ENCODE measurements at regions not wholly inside any gene's neighbourhood (a gene's known extent, or its start where the extent isn't known, plus 50 kb on each side); places are given as distances from the start of the nearest gene placed in this dataset.
A peak's percentile ranks its signal among the peaks of the same experiment; 100 is the strongest.

GRCh38 chr3:139771331-139771730 lies 93.6 kb upstream of the NMNAT3 start:
- Histone ChIP-seq H2BK15ac (ENCODE audit: low read length) (no peak overlapping the region), H3K79me1 (ENCODE audit: low read depth, low read length) (no peaks in the 10 kb centered on the region), H3K4me2 (ENCODE audit: insufficient read depth, low read length, poor library complexity, severe bottlenecking) (no peak overlapping the region), H3K4me1 (ENCODE audit: control insufficient read depth in 2 of 2, insufficient read depth in 1 of 2, low read depth in 1 of 2, low read length in 2 of 2) (peaks cover 0 to 17% of the 10 kb centered on the region in 2 donors), H4K91ac (ENCODE audit: low read depth, low read length, poor library complexity) (no peak overlapping the region), H2BK5ac (ENCODE audit: low read length) (no peak overlapping the region), H3K27me3 (ENCODE audit: control insufficient read depth in 3 of 3, insufficient read depth in 3 of 3, low read depth in 1 of 3, low read length in 3 of 3) (no peaks in the 10 kb centered on the region), H2AFZ (ENCODE audit: low read length) (no peak overlapping the region), H3K23ac (ENCODE audit: low read depth, low read length, poor library complexity) (no peak overlapping the region), H2AK5ac (ENCODE audit: low read depth, low read length) (no peak overlapping the region), H3K9me3 (replicated peaks in 1 of 2; ENCODE audit: control insufficient read depth in 2 of 2, insufficient read depth in 1 of 2, low read depth in 1 of 2, low read length in 2 of 2) (no peaks in the 10 kb centered on the region), H2BK12ac (ENCODE audit: low read length) (no peak overlapping the region), H3K27ac (replicated peaks; ENCODE audit: low read length) (no peak overlapping the region), H3K4ac (ENCODE audit: low read length) (no peak overlapping the region), H2BK120ac (ENCODE audit: low read depth, low read length) (no peak overlapping the region), H3K36me3 (replicated peaks in 1 of 2; ENCODE audit: control insufficient read depth in 2 of 2, insufficient read depth in 2 of 2, low read length in 2 of 2) (no peaks in the 10 kb centered on the region), H3K14ac (ENCODE audit: low read length) (no peak overlapping the region), H3K4me3 (ENCODE audit: low read length in 2 of 2) (no peak overlapping the region), H3K9ac (ENCODE audit: low read depth, low read length, poor library complexity) (no peak overlapping the region), H4K8ac (ENCODE audit: low read depth, low read length) (no peak overlapping the region), H3K18ac (ENCODE audit: low read length) (peak overlapping the region; percentile 58)
- DNase-seq (ENCODE audit: low spot score), result no peak
- no CpG with 5 or more reads among the region's 2 CpGs for WGBS, 2 donors (ENCODE audit: extremely low coverage in 2 of 2, insufficient read length in 2 of 2, insufficient replicate concordance in 1 of 2)

DNA sequence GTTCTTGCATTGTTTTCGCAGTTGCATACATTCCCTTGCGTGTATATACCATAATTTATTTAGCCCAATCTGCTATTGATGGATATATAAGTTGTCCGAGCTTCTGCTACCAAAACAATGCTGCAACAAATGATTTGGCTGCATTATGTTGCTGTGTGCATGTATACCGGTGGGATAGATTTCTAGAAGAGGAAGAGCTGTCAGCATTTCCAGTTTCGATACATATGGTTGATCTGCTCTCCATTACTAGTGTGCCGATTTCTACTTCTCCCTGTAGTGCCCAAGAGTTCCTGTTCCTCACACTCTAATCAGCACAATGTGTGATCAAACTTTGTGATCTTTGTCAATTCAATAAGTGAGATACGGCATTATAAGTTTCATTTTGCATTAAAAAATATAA lies 92.8 kb upstream of the NMNAT3 start:
- no peak overlapping the region for H2BK5ac ChIP-seq (ENCODE audit: low read length)
- no peak overlapping the region for H2BK120ac ChIP-seq (ENCODE audit: low read depth, low read length)
- no peaks in the 10 kb centered on the region for H3K27me3 ChIP-seq (ENCODE audit: control insufficient read depth in 3 of 3, insufficient read depth in 3 of 3, low read depth in 1 of 3, low read length in 3 of 3)
- WGBS, 2 donors (ENCODE audit: extremely low coverage in 2 of 2, insufficient read length in 2 of 2, insufficient replicate concordance in 1 of 2), result no CpG with 5 or more reads among the region's 7 CpGs
- no peak overlapping the region for H2AK5ac ChIP-seq (ENCODE audit: low read depth, low read length)
- H2BK12ac ChIP-seq (ENCODE audit: low read length), result no peak overlapping the region
- no peak overlapping the region for H3K23ac ChIP-seq (ENCODE audit: low read depth, low read length, poor library complexity)
- H3K27ac ChIP-seq (replicated peaks; ENCODE audit: low read length), result no peak overlapping the region
- H3K79me1 ChIP-seq (ENCODE audit: low read depth, low read length), result no peaks in the 10 kb centered on the region
- H3K18ac ChIP-seq (ENCODE audit: low read length), result no peak overlapping the region
- H3K4me3 ChIP-seq (ENCODE audit: low read length in 2 of 2), result no peak overlapping the region
- no peak overlapping the region for H3K9ac ChIP-seq (ENCODE audit: low read depth, low read length, poor library complexity)
- peaks cover 0 to 13% of the 10 kb centered on the region in 2 donors for H3K4me1 ChIP-seq (ENCODE audit: control insufficient read depth in 2 of 2, insufficient read depth in 1 of 2, low read depth in 1 of 2, low read length in 2 of 2)
- H3K4me2 ChIP-seq (ENCODE audit: insufficient read depth, low read length, poor library complexity, severe bottlenecking), result no peak overlapping the region
- no peak overlapping the region for H4K91ac ChIP-seq (ENCODE audit: low read depth, low read length, poor library complexity)
- no peak overlapping the region for H2BK15ac ChIP-seq (ENCODE audit: low read length)
- H2AFZ ChIP-seq (ENCODE audit: low read length), result no peak overlapping the region
- no peaks in the 10 kb centered on the region for H3K9me3 ChIP-seq (replicated peaks in 1 of 2; ENCODE audit: control insufficient read depth in 2 of 2, insufficient read depth in 1 of 2, low read depth in 1 of 2, low read length in 2 of 2)
- DNase-seq (ENCODE audit: low spot score), result no peak
- H3K4ac ChIP-seq (ENCODE audit: low read length), result no peak overlapping the region
- no peak overlapping the region for H4K8ac ChIP-seq (ENCODE audit: low read depth, low read length)
- no peaks in the 10 kb centered on the region for H3K36me3 ChIP-seq (replicated peaks in 1 of 2; ENCODE audit: control insufficient read depth in 2 of 2, insufficient read depth in 2 of 2, low read length in 2 of 2)
- H3K14ac ChIP-seq (ENCODE audit: low read length), result no peak overlapping the region

GRCh38 chr3:139769796-139770195 lies 92.0 kb upstream of the NMNAT3 start:
- WGBS, 2 donors (ENCODE audit: extremely low coverage in 2 of 2, insufficient read length in 2 of 2, insufficient replicate concordance in 1 of 2), result no CpG with 5 or more reads among the region's 4 CpGs
- DNase-seq (ENCODE audit: low spot score), result no peak

DNA sequence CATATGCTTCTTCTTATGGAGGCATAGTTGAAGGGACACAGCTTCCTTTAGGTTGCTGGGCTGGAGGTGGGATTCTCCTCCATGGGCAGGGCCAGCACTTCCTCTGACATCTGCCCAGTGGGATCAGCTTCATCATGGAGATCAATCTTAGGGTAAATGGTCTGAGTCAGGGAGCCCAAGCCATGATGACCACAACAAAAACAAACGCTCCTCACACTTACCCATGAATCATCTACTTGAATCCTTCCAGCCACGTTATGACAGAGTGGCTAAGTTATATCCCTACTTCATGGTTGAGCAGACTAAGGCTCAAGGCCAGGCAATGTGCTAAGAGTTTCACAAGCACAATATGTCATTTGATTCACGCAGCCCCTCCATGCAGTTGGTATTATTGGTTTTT lies 87.2 kb upstream of the NMNAT3 start:
- WGBS, 2 donors (ENCODE audit: extremely low coverage in 2 of 2, insufficient read length in 2 of 2, insufficient replicate concordance in 1 of 2), result no CpG with 5 or more reads among the region's 3 CpGs
- no peak overlapping the region for H2BK5ac ChIP-seq (ENCODE audit: low read length)
- no peak overlapping the region for H3K4ac ChIP-seq (ENCODE audit: low read length)
- H2BK120ac ChIP-seq (ENCODE audit: low read depth, low read length), result no peak overlapping the region
- H3K4me2 ChIP-seq (ENCODE audit: insufficient read depth, low read length, poor library complexity, severe bottlenecking), result no peak overlapping the region
- no peaks in the 10 kb centered on the region for H3K79me1 ChIP-seq (ENCODE audit: low read depth, low read length)
- no peaks in the 10 kb centered on the region for H3K9me3 ChIP-seq (replicated peaks in 1 of 2; ENCODE audit: control insufficient read depth in 2 of 2, insufficient read depth in 1 of 2, low read depth in 1 of 2, low read length in 2 of 2)
- H3K18ac ChIP-seq (ENCODE audit: low read length), result no peak overlapping the region
- no peak overlapping the region for H4K8ac ChIP-seq (ENCODE audit: low read depth, low read length)
- no peak overlapping the region for H4K91ac ChIP-seq (ENCODE audit: low read depth, low read length, poor library complexity)
- no peak overlapping the region for H2AK5ac ChIP-seq (ENCODE audit: low read depth, low read length)
- no peak overlapping the region for H3K14ac ChIP-seq (ENCODE audit: low read length)
- H3K23ac ChIP-seq (ENCODE audit: low read depth, low read length, poor library complexity), result no peak overlapping the region
- no peak for DNase-seq (ENCODE audit: low spot score)
- H3K36me3 ChIP-seq (replicated peaks in 1 of 2; ENCODE audit: control insufficient read depth in 2 of 2, insufficient read depth in 2 of 2, low read length in 2 of 2), result no peaks in the 10 kb centered on the region
- H3K9ac ChIP-seq (ENCODE audit: low read depth, low read length, poor library complexity), result no peak overlapping the region
- H3K27ac ChIP-seq (replicated peaks; ENCODE audit: low read length), result no peak overlapping the region
- H3K4me3 ChIP-seq (ENCODE audit: low read length in 2 of 2), result no peak overlapping the region
- H3K4me1 ChIP-seq (ENCODE audit: control insufficient read depth in 2 of 2, insufficient read depth in 1 of 2, low read depth in 1 of 2, low read length in 2 of 2), result peaks cover 0 to 7% of the 10 kb centered on the region in 2 donors
- no peak overlapping the region for H2BK12ac ChIP-seq (ENCODE audit: low read length)
- H2BK15ac ChIP-seq (ENCODE audit: low read length), result no peak overlapping the region
- no peaks in the 10 kb centered on the region for H3K27me3 ChIP-seq (ENCODE audit: control insufficient read depth in 3 of 3, insufficient read depth in 3 of 3, low read depth in 1 of 3, low read length in 3 of 3)
- no peak overlapping the region for H2AFZ ChIP-seq (ENCODE audit: low read length)

More at GRCh38 chr3:139769796-139770195, 92.0 kb upstream of the NMNAT3 start:
- H3K36me3 ChIP-seq (replicated peaks in 1 of 2; ENCODE audit: control insufficient read depth in 2 of 2, insufficient read depth in 2 of 2, low read length in 2 of 2), result no peaks in the 10 kb centered on the region
- H2AFZ ChIP-seq (ENCODE audit: low read length), result no peak overlapping the region
- no peak overlapping the region for H4K8ac ChIP-seq (ENCODE audit: low read depth, low read length)
- no peaks in the 10 kb centered on the region for H3K79me1 ChIP-seq (ENCODE audit: low read depth, low read length)
- no peak overlapping the region for H2BK15ac ChIP-seq (ENCODE audit: low read length)
- H2BK5ac ChIP-seq (ENCODE audit: low read length), result no peak overlapping the region
- no peak overlapping the region for H3K4ac ChIP-seq (ENCODE audit: low read length)
- peaks cover 0 to 11% of the 10 kb centered on the region in 2 donors for H3K4me1 ChIP-seq (ENCODE audit: control insufficient read depth in 2 of 2, insufficient read depth in 1 of 2, low read depth in 1 of 2, low read length in 2 of 2)
- no peak overlapping the region for H3K14ac ChIP-seq (ENCODE audit: low read length)
- H3K4me2 ChIP-seq (ENCODE audit: insufficient read depth, low read length, poor library complexity, severe bottlenecking), result no peak overlapping the region
- no peak overlapping the region for H3K9ac ChIP-seq (ENCODE audit: low read depth, low read length, poor library complexity)
- H3K27me3 ChIP-seq (ENCODE audit: control insufficient read depth in 3 of 3, insufficient read depth in 3 of 3, low read depth in 1 of 3, low read length in 3 of 3), result no peaks in the 10 kb centered on the region
- H2AK5ac ChIP-seq (ENCODE audit: low read depth, low read length), result no peak overlapping the region
- no peaks in the 10 kb centered on the region for H3K9me3 ChIP-seq (replicated peaks in 1 of 2; ENCODE audit: control insufficient read depth in 2 of 2, insufficient read depth in 1 of 2, low read depth in 1 of 2, low read length in 2 of 2)
- H2BK120ac ChIP-seq (ENCODE audit: low read depth, low read length), result no peak overlapping the region
- no peak overlapping the region for H2BK12ac ChIP-seq (ENCODE audit: low read length)
- no peak overlapping the region for H3K18ac ChIP-seq (ENCODE audit: low read length)
- H4K91ac ChIP-seq (ENCODE audit: low read depth, low read length, poor library complexity), result no peak overlapping the region
- no peak overlapping the region for H3K23ac ChIP-seq (ENCODE audit: low read depth, low read length, poor library complexity)
- H3K4me3 ChIP-seq (ENCODE audit: low read length in 2 of 2), result no peak overlapping the region
- no peak overlapping the region for H3K27ac ChIP-seq (replicated peaks; ENCODE audit: low read length)
